HCT116 (cell line): ENCODE measurements at regions not wholly inside any gene's neighbourhood (a gene's known extent, or its start where the extent isn't known, plus 50 kb on each side); places are given as distances from the start of the nearest gene placed in this dataset.

Source experiments
- ATAC-seq: fragments of 200-7000 bp; cut with Tn5 transposase; 2 replicates; pipeline ENCODE4 v1.9.1; 2020; ENCODE audit warnings: mild to moderate bottlenecking, moderate library complexity
- BruUV-seq: library from RNA; stranded (reverse); fragments of 400-500 nt; replicated peaks from 2 replicates; lab custom pipeline; 2021; lab: Mats Ljungman, UMichigan
- CTCF ChIA-PET: fragments of 300-600 bp; sonication (Branson Sonifier 250); formaldehyde crosslinking; loops from one replicate; lab custom pipeline; 2021; ENCODE audit warnings: antibody characterized with exemption; lab: Charles Lee
- POLR2A ChIA-PET: fragments of 300-600, 350-600 bp; sonication (Branson Sonifier 250); formaldehyde crosslinking; loops from one replicate; lab custom pipeline; 2021; ENCODE audit warnings: antibody characterized with exemption; lab: Charles Lee
- RAD21 ChIA-PET, 2 experiments: fragments of 300-600 bp; sonication (Branson Sonifier 250); formaldehyde crosslinking; loops; one replicate each; lab custom pipeline; 2023; ENCODE audit warnings: low total read pairs in 2 of 2; ENCODE audit not compliant: uncharacterized antibody in 2 of 2, unreplicated experiment in 2 of 2, low non-redundant PET in 1 of 2; lab: Charles Lee
- DNase-seq: peaks from one replicate; pipeline ENCODE4 v3.0.0-alpha.2; 2010; ENCODE audit warnings: low read depth, low spot score
- H2AFZ ChIP-seq: fragments of 200-600 bp; shearing (Covaris generic), sonication (generic); 2 replicates; pipeline ENCODE4 v1.6.1; 2017; ENCODE audit warnings: low read depth, mixed run types, mixed read lengths, antibody characterized with exemption, low read length; ENCODE audit not compliant: poor library complexity, severe bottlenecking
- H3K27ac ChIP-seq: 2 replicates; pipeline ENCODE4 v1.5.1; 2012; ENCODE audit warnings: low read depth, low read length
- H3K27me3 ChIP-seq: fragments of 200-600 bp; sonication (generic); 2 replicates; pipeline ENCODE4 v1.6.1; 2016; ENCODE audit warnings: mixed run types, low read length, mixed read lengths; ENCODE audit not compliant: insufficient read depth
- H3K36me3 ChIP-seq, 2 experiments: fragments of 200-500 bp in 1 of 2; fragments of 200-600 bp in 1 of 2; sonication (Bioruptor generic) in 1 of 2; sonication (generic) in 1 of 2; 2 replicates each; pipeline versions ENCODE4 v1.5.1 to v1.6.1; 2014 to 2016; ENCODE audit warnings: low read length in 2 of 2, inconsistent platforms in 1 of 2, mixed read lengths in 1 of 2, mixed run types in 1 of 2; ENCODE audit not compliant: insufficient read depth in 2 of 2, control insufficient read depth in 1 of 2
- H3K4me1 ChIP-seq, 2 experiments: fragments of 200-600 bp in 1 of 2; sonication (generic) in 1 of 2; 2 replicates each; pipeline versions ENCODE4 v1.5.1 to v1.6.1; 2012 to 2017; ENCODE audit warnings: low read length in 2 of 2, inconsistent platforms in 1 of 2, mild to moderate bottlenecking in 1 of 2, mixed read lengths in 1 of 2, mixed run types in 1 of 2, moderate library complexity in 1 of 2; ENCODE audit not compliant: insufficient read depth in 2 of 2, control insufficient read depth in 1 of 2
- H3K4me2 ChIP-seq: fragments of 200-600 bp; sonication (generic); 2 replicates; pipeline ENCODE4 v1.6.1; 2017; ENCODE audit warnings: mixed run types, low read length, mixed read lengths
- H3K4me3 ChIP-seq, 2 experiments: fragments of 200-600 bp in 1 of 2; sonication (generic) in 1 of 2; replicated peaks in 1 of 2; 2 replicates each; pipeline ENCODE4 v1.5.1; 2011 to 2016; ENCODE audit warnings: low read length in 2 of 2, control low read depth in 1 of 2, low read depth in 1 of 2, mild to moderate bottlenecking in 1 of 2, mixed read lengths in 1 of 2, mixed run types in 1 of 2
- H3K79me2 ChIP-seq: fragments of 200-600 bp; sonication (generic); 2 replicates; pipeline ENCODE4 v1.6.1; 2017; ENCODE audit warnings: mild to moderate bottlenecking, mixed run types, low read length, moderate library complexity, mixed read lengths; ENCODE audit not compliant: insufficient read depth
- H3K9ac ChIP-seq: fragments of 200-600 bp; sonication (generic); 2 replicates; pipeline ENCODE4 v1.6.1; 2016; ENCODE audit warnings: low read length, mixed read lengths
- H3K9me2 ChIP-seq: fragments of 200-600 bp; sonication (generic), shearing (Covaris generic); 2 replicates; pipeline ENCODE4 v1.6.1; 2017; ENCODE audit warnings: mixed run types, mild to moderate bottlenecking, moderate library complexity; ENCODE audit not compliant: insufficient read depth
- H3K9me3 ChIP-seq, 2 experiments: fragments of 200-500 bp in 1 of 2; fragments of 200-600 bp in 1 of 2; sonication (Bioruptor generic) in 1 of 2; sonication (generic) in 1 of 2; 2 replicates each; pipeline ENCODE4 v1.6.1; 2014 to 2017; ENCODE audit warnings: low read length in 2 of 2, mixed read lengths in 2 of 2, inconsistent platforms in 1 of 2, low read depth in 1 of 2, mild to moderate bottlenecking in 1 of 2, mixed run types in 1 of 2, moderate library complexity in 1 of 2; ENCODE audit not compliant: control insufficient read depth in 1 of 2, insufficient read depth in 1 of 2
- H4K20me1 ChIP-seq: fragments of 200-600 bp; sonication (generic), shearing (Covaris generic); 2 replicates; pipeline ENCODE4 v1.6.1; 2017; ENCODE audit warnings: mixed run types, mild to moderate bottlenecking, moderate library complexity; ENCODE audit not compliant: insufficient read depth
- CBX3 ChIP-seq: IDR thresholded peaks from 2 replicates; pipeline ENCODE4 v1.6.1; 2012; ENCODE audit warnings: low read depth
- EGR1 ChIP-seq: IDR thresholded peaks from 2 replicates; pipeline ENCODE4 v1.6.1; 2012; ENCODE audit warnings: low read depth
- ELF1 ChIP-seq: IDR thresholded peaks from 2 replicates; pipeline ENCODE4 v1.6.1; 2012; ENCODE audit warnings: low read depth, borderline replicate concordance
- EZH2phosphoT487 ChIP-seq: fragments of 200-600 bp; IDR thresholded peaks from 2 replicates; pipeline ENCODE4 v1.6.1; 2018; ENCODE audit warnings: antibody characterized with exemption, borderline replicate concordance
- FOSL1 ChIP-seq: IDR thresholded peaks from 2 replicates; pipeline ENCODE4 v1.6.1; 2012; ENCODE audit warnings: low read depth
- JUND ChIP-seq: IDR thresholded peaks from 2 replicates; pipeline ENCODE4 v1.6.1; 2012
- POLR2A ChIP-seq: IDR thresholded peaks from 2 replicates; pipeline ENCODE4 v1.7.0; 2011; ENCODE audit warnings: borderline replicate concordance; ENCODE audit not compliant: insufficient read depth, insufficient read length; ENCODE audit errors: extremely low read depth
- RAD21 ChIP-seq: IDR thresholded peaks from 2 replicates; pipeline ENCODE4 v1.6.1; 2012; ENCODE audit warnings: low read depth, mild to moderate bottlenecking
- SIN3A ChIP-seq: IDR thresholded peaks from 2 replicates; pipeline ENCODE4 v1.6.1; 2012; ENCODE audit warnings: low read depth
- SRF ChIP-seq: IDR thresholded peaks from 2 replicates; pipeline ENCODE4 v1.6.1; 2012; ENCODE audit warnings: low read depth
- ZFX ChIP-seq: fragments of 450-650 bp; IDR thresholded peaks from 2 replicates; pipeline ENCODE4 v1.6.1; 2017
- intact Hi-C: fragments of 100-400 bp; cut with micrococcal nuclease; formaldehyde crosslinking; loops from 2 replicates; pipeline ENCODE4 v1.10.0; 2022
- TF ChIP-seq, protein P1 (sequence below), 3 experiments: fragments of 200-600 bp in 1 of 3; sonication (generic) in 1 of 3; IDR thresholded peaks in 2 of 3; conservative IDR thresholded peaks in 1 of 3; 2 replicates each; pipeline ENCODE4 v1.5.1; 2012 to 2017; ENCODE audit warnings: low read depth in 2 of 3, low read length in 2 of 3, antibody characterized with exemption in 1 of 3, borderline replicate concordance in 1 of 3, control low read depth in 1 of 3, mild to moderate bottlenecking in 1 of 3, mixed read lengths in 1 of 3, mixed run types in 1 of 3, moderate library complexity in 1 of 3; ENCODE audit not compliant: insufficient read depth in 1 of 3
- TF ChIP-seq, protein P2 (sequence below): IDR thresholded peaks from 2 replicates; pipeline ENCODE4 v1.6.1; 2012
- TF ChIP-seq, protein P3 (sequence below): IDR thresholded peaks from 2 replicates; pipeline ENCODE4 v1.6.1; 2012; ENCODE audit warnings: low read depth

DNA sequence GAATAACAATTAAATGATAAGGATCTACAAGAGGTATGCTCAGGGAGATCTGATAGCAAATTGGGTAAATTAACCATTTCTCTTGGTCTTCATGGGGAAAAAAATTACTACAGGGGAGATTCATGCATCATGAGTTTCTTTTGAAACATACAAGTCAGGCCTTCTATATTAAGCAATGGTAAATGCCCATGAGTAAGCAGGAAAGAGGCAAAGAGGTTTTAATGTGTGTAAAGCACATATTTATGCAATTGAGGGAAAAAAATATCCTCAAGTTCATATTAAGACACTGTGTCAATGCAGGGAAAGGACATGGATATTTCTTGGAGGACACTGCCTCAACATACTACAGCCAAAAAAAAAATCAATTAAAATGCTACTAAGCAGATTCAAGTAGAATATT lies 73.4 kb upstream of the NR4A3 start:
- Histone ChIP-seq H3K27ac (no peak overlapping the region), H3K9ac (no peak overlapping the region), H3K79me2 (no peaks in the 10 kb centered on the region), H4K20me1 (no peaks in the 10 kb centered on the region), H3K4me1 (peaks cover 0 to 7% of the 10 kb centered on the region in 2 experiments; a peak in 3 of 4 replicates), H3K27me3 (no peaks in the 10 kb centered on the region), H3K9me3 (no peaks in the 10 kb centered on the region), H3K4me2 (no peak overlapping the region), H2AFZ (no peak overlapping the region), H3K36me3 (no peaks in the 10 kb centered on the region), H3K9me2 (no peaks in the 10 kb centered on the region), H3K4me3 (no peak overlapping the region)
- intact Hi-C loops = no loop called here
- ChIA-PET RAD21 (no interaction called here), CTCF (no interaction called here), POLR2A (no interaction called here)
- no peak for DNase-seq
- no peak for TF ChIP-seq CBX3
- no peak for TF ChIP-seq ELF1
- TF ChIP-seq FOSL1 = no peak
- TF ChIP-seq, protein P1, sequence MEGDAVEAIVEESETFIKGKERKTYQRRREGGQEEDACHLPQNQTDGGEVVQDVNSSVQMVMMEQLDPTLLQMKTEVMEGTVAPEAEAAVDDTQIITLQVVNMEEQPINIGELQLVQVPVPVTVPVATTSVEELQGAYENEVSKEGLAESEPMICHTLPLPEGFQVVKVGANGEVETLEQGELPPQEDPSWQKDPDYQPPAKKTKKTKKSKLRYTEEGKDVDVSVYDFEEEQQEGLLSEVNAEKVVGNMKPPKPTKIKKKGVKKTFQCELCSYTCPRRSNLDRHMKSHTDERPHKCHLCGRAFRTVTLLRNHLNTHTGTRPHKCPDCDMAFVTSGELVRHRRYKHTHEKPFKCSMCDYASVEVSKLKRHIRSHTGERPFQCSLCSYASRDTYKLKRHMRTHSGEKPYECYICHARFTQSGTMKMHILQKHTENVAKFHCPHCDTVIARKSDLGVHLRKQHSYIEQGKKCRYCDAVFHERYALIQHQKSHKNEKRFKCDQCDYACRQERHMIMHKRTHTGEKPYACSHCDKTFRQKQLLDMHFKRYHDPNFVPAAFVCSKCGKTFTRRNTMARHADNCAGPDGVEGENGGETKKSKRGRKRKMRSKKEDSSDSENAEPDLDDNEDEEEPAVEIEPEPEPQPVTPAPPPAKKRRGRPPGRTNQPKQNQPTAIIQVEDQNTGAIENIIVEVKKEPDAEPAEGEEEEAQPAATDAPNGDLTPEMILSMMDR (IDR thresholded peaks at IDR 0.05 in 2 of 3, conservative IDR thresholded peaks at IDR 0.05 in 1 of 3; ENCODE audit: borderline replicate concordance in 1 of 3, insufficient read depth in 1 of 3, low read depth in 2 of 3, low read length in 2 of 3) = no peak
- no peak for TF ChIP-seq SIN3A
- no peak for ATAC-seq
- BruUV-seq = no TSS peak

DNA sequence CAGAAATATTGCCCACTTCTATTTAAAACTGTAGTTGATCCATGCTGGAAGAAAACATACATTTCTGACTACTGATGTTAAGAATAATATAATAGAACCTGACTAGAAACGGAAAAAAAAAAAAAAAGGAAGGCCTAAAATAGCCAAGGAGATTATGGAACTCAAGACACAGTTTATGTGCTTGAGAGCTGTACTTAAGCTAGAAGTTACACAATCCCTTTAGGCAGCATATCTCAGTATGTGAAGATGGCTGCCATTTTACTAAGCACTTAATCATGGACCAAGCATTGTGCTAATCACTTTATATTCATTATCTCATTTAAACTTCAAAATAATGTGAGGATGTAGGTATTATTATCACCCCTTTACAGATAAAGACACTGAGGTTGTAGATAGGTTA lies 73.0 kb upstream of the NR4A3 start:
- Histone ChIP-seq H3K9me2 (no peaks in the 10 kb centered on the region), H3K4me2 (no peak overlapping the region), H3K79me2 (no peaks in the 10 kb centered on the region), H3K9ac (no peak overlapping the region), H3K4me1 (peaks cover 0 to 7% of the 10 kb centered on the region in 2 experiments; a peak in 3 of 4 replicates), H3K27me3 (no peaks in the 10 kb centered on the region), H3K27ac (no peak overlapping the region), H4K20me1 (no peaks in the 10 kb centered on the region), H2AFZ (no peak overlapping the region), H3K4me3 (no peak overlapping the region), H3K9me3 (no peaks in the 10 kb centered on the region), H3K36me3 (no peaks in the 10 kb centered on the region)
- POLR2A ChIA-PET = no interaction called here
- no peak for DNase-seq
- intact Hi-C loops = no loop called here
- no TSS peak for BruUV-seq
- CTCF ChIA-PET = no interaction called here
- ATAC-seq = no peak
- RAD21 ChIA-PET = no interaction called here
- no peak for TF ChIP-seq EGR1
- no peak for TF ChIP-seq POLR2A
- TF ChIP-seq, protein P2, sequence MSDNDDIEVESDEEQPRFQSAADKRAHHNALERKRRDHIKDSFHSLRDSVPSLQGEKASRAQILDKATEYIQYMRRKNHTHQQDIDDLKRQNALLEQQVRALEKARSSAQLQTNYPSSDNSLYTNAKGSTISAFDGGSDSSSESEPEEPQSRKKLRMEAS = no peak
- TF ChIP-seq ELF1 = no peak
- TF ChIP-seq FOSL1 = no peak
- no peak for TF ChIP-seq EZH2phosphoT487
- no peak for TF ChIP-seq SRF
- TF ChIP-seq, protein P1 (IDR thresholded peaks at IDR 0.05 in 2 of 3, conservative IDR thresholded peaks at IDR 0.05 in 1 of 3; ENCODE audit: borderline replicate concordance in 1 of 3, insufficient read depth in 1 of 3, low read depth in 2 of 3, low read length in 2 of 3) = no peak
- TF ChIP-seq, protein P3, sequence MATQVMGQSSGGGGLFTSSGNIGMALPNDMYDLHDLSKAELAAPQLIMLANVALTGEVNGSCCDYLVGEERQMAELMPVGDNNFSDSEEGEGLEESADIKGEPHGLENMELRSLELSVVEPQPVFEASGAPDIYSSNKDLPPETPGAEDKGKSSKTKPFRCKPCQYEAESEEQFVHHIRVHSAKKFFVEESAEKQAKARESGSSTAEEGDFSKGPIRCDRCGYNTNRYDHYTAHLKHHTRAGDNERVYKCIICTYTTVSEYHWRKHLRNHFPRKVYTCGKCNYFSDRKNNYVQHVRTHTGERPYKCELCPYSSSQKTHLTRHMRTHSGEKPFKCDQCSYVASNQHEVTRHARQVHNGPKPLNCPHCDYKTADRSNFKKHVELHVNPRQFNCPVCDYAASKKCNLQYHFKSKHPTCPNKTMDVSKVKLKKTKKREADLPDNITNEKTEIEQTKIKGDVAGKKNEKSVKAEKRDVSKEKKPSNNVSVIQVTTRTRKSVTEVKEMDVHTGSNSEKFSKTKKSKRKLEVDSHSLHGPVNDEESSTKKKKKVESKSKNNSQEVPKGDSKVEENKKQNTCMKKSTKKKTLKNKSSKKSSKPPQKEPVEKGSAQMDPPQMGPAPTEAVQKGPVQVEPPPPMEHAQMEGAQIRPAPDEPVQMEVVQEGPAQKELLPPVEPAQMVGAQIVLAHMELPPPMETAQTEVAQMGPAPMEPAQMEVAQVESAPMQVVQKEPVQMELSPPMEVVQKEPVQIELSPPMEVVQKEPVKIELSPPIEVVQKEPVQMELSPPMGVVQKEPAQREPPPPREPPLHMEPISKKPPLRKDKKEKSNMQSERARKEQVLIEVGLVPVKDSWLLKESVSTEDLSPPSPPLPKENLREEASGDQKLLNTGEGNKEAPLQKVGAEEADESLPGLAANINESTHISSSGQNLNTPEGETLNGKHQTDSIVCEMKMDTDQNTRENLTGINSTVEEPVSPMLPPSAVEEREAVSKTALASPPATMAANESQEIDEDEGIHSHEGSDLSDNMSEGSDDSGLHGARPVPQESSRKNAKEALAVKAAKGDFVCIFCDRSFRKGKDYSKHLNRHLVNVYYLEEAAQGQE = no peak
- TF ChIP-seq JUND = no peak
- no peak for TF ChIP-seq ZFX
- no peak for TF ChIP-seq RAD21
